NOMO-1 treated with DMSO at 0.1 percent for 48 hours (cell line): ENCODE measurements at regions not wholly inside any gene's neighbourhood (a gene's known extent, or its start where the extent isn't known, plus 50 kb on each side); places are given as distances from the start of the nearest gene placed in this dataset.

Experiments used
- DNase-seq: peaks from one replicate; lab custom pipeline; 2025; ENCODE audit not compliant: unreplicated experiment; lab: John Stamatoyannopoulos, UW

DNA sequence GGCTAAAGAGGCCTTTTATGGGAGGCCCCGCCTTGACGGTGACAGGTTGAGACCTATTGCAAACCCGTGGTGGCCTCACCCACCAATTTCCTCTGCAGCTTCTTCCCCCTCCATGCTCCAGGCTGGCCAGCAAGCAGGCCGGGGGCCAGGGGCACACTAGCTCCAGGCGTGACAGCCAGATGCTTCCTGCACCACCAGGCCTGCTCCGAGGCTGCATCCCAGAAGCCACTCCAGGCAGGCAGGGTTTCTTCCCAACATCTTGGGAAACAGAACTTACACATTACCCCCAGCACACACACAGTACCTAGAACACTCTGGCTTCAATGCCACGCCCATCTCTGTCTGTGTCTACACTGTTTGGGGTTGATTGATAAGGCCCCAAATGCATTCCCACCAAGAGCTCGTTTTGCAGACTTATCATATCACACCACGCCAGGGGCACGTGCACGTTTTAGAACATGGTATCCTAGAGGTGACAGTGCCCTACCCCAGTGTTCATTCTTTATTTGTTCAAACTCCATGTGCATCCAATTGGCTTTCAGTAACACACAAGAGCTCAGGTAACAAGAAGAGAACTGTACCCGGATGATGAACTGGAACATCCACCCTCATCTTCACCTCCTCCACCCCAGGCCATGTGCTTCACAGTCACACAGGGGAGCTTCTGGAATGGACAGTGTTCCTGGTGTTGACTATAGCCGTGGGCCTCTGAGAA lies 221.4 kb upstream of the RREB1 start:
- DNase-seq = peak; percentile 89

- no peak for DNase-seq
Observed at GRCh38 chr6:6886886-6887285, 220.9 kb upstream of the RREB1 start.

GRCh38 chr6:6889601-6890000 lies 218.2 kb upstream of the RREB1 start:
- no peak for DNase-seq

- DNase-seq = peak; percentile 61
Observed at GRCh38 chr6:6890400-6890858, 217.3 kb upstream of the RREB1 start.

DNA sequence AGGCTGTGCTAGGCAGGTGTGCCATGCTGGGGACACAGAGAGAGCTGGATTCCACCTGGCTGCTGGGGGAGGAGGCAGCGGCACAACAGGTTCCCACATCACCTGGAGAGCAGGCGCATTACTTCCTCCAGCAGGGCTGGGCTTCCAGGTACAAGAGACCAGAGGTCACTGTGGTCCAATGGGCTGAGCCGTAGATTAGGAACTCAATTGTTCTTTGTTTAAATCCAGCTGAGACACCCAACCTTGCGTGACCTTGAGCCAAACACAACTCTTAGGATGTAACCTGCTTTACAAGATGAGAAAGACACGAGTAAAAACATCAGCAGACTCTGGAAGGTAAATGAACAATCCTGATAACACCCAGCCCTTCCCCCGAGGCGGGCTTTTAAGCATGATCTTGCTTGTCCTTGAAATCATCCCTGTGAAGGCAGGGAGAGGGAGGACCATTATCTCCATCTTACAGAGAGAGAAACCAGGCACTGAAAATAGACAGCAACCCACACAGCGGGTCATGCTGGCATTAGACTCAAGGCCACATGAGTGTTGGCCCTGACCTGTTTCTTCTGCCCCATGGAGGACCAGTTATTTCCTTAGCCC lies 216.5 kb upstream of the RREB1 start:
- no peak for DNase-seq

DNA sequence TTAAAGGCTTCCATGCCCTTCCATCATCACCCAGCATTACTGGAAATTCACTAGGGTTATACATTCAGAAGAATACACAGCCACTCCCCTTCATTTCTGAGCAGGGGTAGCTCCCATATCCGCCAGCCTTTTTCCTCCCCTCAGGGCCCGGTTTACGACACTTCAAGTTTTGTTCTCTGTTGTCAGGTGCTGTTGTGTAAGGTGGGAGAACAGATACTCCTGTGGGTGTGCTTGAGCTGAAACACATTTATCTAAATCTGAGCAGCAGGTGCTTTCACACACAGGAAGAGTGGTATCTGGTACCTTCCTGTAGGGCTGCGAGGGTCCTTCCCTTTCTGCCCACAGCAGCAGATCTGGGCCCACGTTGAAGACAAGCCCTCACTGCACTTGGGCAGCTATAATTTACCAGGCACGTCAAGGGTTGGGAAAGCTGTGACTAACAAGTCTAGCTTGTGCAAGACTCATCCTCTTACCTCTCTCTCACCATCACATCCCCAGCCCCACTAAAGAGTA lies 215.8 kb upstream of the RREB1 start:
- DNase-seq = peak; percentile 82

DNA sequence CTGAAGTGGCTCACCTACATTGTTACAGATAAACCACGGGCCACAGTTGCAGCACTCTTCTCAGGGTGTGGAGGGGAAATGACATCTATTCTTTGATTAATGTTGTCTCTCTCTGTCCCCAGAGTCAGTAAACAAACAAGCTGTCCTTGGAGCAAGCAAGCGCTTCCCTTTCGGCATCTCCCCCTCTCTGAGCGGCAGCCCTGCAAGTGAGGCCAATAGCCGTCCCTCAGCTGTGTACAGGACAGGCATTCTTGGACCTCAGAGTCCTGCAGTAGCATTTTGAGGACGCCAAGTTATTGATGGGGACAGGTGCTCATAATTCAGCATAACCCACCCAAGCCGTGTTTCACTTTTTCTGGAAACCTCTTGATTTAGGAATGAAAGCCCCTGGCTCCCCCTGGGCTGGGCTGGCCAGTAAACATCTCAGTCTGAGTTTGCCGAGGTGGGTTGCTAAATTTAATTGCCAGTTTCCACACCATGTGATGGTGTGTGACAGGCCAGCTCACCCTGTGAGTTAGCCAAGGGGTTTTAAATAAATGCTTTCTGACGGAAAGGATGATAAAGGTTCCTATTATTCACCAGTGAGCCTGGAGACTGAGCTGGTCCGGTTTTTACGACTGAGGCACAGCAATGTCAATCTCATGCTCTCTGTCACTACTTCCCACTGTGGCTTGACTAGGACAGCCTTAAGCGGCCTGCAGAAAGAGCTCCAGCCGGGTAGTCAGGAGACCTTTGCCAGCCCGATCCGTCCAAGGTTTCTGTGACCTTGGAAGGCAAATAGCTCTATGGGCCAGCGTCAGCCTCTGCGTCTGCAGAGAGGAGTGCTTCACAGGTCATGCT lies 214.8 kb upstream of the RREB1 start:
- DNase-seq = peak; percentile 46

- no peak for DNase-seq
Observed at GRCh38 chr6:6893701-6894100, 214.1 kb upstream of the RREB1 start.

DNA sequence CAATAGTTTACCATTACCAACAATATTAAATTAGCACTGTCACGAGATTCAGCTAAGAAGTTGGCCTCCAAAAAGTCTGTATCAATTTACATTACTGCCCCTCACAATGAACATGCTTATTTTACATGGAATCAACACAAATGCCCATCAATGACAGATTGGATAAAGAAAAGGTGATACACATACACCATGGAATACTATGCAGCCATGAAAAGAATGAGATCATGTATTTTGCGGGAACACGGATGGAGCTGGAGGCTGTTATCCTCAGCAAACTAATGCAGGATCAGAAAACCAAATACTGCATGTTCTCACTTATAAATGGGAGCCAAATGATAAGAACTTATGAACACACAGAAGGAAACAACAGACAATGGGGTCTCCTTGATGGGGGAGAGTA lies 211.8 kb upstream of the RREB1 start:
- DNase-seq = no peak

- no peak for DNase-seq
Observed at GRCh38 chr6:6897140-6897539, 210.6 kb upstream of the RREB1 start.

GRCh38 chr6:6900569-6901204 lies 207.1 kb upstream of the RREB1 start:
- DNase-seq = peak; percentile 31

- DNase-seq = no peak
Observed at GRCh38 chr6:6901205-6901719, 206.5 kb upstream of the RREB1 start.

DNA sequence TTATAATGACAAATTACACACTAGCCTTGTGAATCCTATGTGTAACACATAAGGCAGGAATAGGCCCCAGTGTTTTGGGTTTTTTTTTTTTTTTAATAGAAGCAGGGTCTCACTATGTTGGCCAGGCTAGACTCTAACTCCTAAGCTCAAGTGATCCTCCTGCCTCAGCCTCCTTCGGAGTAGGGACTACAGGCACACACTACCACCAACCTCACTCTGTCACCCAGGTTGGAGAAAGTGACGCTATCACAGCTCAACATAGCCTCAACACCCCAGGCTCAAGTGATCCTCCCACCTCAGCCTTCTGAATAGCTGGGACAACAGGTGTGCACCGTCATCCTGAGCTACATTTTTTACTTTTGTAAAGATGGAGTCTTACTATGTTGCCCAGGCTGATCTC lies 205.8 kb upstream of the RREB1 start:
- no peak for DNase-seq

DNA sequence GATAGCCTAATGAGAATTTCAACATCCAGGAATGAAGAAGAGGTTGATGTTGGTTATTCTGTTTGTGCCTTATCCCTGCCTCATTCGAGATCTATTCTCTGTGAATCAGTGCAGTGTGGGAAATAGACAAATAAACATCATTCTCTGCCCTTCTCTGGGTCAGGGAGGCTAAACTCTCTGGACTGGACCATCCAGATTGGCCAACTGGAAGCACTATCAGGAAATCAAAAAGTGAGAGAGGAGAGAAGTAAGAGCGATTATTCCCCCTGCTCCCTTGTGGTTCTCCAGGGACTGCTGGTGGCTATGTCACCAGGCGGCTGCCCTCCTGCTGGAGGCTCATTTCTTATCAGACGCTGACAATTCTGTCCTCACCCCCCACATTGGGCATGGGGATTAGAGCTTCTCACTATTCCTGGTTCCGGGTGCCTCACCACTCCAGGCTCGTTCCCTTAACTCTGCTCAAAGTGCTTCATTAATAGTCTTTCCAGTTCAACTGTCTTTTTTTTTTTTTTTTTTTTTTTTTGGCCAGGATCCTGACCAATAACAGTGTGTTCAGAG lies 201.7 kb upstream of the RREB1 start:
- DNase-seq = no peak

DNA sequence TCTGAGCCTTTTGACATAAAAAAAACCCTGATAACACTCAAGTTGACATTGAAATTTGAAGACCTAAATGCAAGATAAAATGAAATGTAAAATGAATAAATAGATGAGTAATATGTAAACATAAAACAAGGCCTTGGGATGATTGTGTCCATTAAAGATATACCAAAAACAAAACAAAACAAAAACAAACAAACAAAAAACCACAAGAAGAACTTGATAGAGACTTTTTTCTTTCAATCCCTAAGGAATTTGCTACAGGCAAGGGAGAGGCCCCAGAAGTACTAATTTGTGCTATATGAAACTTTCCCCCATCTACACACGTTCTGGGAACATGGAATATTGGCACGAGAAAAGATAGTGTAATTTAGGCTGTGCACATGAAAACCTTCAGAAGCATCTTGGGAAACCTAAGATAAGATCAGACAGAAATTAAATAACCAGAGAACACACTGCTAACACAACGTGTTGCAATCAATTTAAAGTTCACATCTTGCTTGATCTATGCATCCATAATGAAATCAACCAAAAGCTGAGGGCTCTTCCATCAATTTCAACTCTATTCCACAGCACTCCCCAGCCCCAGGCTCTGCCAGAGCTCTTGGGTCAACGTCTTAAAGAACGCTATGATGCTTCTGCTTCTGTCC lies 201.1 kb upstream of the RREB1 start:
- no peak for DNase-seq

- no peak for DNase-seq
Observed at GRCh38 chr6:6907286-6907685, 200.5 kb upstream of the RREB1 start.

GRCh38 chr6:6908121-6908520 lies 199.6 kb upstream of the RREB1 start:
- DNase-seq = no peak

GRCh38 chr6:6909111-6909510 lies 198.7 kb upstream of the RREB1 start:
- DNase-seq = no peak

GRCh38 chr6:6910734-6911295 lies 196.9 kb upstream of the RREB1 start:
- no peak for DNase-seq

DNA sequence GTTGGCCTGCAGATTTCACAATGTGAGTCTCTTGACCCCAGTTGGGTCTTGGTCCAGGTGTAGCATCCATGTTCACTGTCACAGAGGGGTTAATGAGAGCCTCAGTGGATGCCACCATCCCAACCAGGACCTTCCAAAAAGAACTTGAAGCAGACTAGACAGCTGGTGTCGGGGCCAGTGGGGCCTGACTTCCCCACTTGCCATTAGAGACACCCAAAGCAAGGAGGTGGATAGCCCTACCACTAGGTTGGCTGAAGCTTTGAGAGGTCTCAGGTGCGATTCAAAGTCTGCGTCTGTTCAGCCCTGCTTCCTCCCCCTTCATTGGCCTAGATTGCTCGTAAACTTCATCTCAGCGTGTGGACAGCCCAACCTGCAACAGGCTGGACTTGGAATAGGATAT lies 196.4 kb upstream of the RREB1 start:
- no peak for DNase-seq
